Activated naive CD4-positive, alpha-beta T cell (primary cell): ENCODE measurements at regions not wholly inside any gene's neighbourhood (a gene's known extent, or its start where the extent isn't known, plus 50 kb on each side); places are given as distances from the start of the nearest gene placed in this dataset.
"Not testable (repeated sequence)": the region's sequence is repeated elsewhere in the genome, so short reads cannot be mapped to it uniquely, and the experiment has no call there.

Experiments used
- DNase-seq, 4 experiments: peaks; one replicate each; lab custom pipeline; 2025; lab: John Stamatoyannopoulos, UW

DNA sequence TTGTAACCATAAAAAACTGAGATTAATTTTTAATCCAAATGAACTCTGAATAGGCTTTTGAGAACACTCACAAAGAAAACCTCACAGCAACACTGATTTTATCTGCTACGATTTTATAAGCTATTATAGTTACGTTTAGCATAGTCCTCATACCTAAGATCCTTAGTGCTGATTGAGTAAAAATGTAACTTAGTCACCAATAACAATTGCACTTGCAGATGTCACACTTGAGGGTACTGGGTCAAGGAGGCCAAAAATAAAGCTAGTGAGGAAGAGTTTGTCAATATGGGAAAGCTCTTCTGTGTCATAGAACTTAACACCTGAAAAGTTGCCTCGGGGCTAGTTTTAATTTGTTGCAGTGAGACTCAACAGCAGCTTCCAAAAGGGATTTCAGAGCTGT, 706.5 kb upstream of the FAM98A start:
- DNase-seq = no peak

DNA sequence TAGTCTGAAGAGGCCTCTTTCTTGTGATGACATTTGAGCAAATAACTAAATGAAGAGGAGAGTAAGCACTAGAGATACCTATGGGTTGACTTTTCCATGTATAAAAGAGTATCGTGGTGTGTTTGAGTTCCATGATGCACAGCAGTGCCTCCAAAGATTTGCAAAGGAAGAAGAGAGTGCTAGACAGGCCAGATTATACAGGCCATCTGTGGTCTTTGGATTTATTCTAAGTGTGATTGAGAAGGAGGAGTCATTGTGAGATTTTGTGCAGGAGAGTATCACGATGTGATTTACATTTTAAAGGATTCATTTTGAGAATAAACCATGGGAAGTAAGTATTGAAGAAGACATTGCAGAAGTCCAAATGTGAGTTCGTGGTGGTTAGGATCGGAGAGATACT, 695.9 kb upstream of the FAM98A start:
- DNase-seq = no peak

DNA sequence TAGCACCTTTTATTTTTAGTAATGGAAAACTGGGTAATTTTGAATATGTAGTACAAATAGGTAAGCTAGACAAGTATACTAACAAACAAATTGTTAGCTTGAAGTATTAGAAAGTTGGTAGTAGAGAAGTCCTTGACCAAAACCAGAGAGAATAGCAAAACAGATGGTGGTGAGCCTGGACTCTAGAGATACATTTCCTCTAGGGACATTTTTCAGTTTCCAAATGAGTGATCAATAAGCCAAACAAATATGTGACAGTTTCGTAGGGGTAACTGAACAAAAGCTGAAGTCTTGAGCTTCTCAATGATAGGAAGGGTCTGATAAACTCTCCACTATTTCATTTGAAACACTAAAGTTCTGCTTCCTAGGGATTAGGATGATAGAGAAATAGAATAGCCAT, 692.0 kb upstream of the FAM98A start:
- no peak for DNase-seq

- DNase-seq = no peak
Observed at GRCh38 chr2:34288016-34288415, 688.9 kb upstream of the FAM98A start.

DNA sequence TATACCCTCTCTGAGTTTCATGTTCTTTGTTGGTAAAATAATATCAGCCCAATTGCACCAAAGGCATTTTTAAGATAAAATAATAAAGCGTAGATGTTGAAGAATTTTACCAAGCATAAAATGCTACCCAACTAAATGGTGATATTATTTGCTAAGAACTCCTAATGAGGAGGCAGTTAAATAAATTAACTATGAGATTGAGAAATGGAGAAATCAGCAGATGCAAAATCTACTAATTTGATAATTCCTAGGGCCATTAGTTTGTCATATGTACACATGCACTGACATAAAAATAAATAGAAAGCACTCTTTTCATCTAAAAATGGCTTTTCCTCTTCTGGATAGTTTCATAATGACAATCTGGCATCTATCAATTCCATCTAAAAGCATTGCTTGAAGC, 681.5 kb upstream of the FAM98A start:
- no peak for DNase-seq

GRCh38 chr2:34266908-34267697, 668.0 kb upstream of the FAM98A start:
- DNase-seq = no peak

- DNase-seq = no peak
Observed at GRCh38 chr2:34261701-34262100, 662.6 kb upstream of the FAM98A start.

GRCh38 chr2:34254272-34254878, 655.3 kb upstream of the FAM98A start:
- no peak for DNase-seq

GRCh38 chr2:34252111-34252510, 653.0 kb upstream of the FAM98A start:
- no peak for DNase-seq

DNA sequence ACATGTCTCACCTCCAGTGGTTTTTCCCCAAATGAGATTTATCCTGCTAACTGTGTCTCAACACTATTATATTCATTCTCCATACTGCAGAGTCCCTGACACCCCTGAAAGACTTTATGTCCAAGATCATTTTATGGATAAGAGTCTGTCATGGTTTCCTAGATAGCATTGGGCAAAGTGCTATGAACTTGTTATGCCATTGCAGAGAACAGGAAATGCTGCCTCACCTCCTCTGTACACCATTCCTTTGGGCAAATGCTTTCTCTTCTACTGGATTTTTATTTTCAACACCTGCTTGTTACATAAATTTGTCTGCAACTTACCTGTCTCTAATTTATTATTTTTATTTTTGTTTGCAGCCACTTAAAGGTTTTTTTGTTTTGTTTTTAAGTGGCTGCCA, 652.5 kb upstream of the FAM98A start:
- no peak for DNase-seq

DNA sequence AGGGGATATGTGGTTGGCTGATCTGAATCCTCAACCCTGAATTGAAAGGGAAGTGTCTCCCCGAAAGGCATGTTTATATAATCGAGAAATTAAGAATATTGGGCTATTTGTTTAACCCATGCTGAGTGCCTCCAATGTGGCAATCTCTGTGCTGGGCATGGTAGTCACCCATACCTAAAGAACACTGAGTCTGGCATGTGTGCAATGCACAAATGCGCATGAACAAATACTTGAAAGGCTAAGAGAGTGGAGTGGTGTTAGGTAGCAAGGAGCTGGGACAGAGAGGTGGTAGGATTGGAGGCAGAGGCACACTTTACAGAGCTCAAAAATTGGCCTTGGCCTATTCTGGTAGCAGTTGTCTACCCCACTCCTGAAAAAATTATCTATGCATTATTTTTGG, 645.1 kb upstream of the FAM98A start:
- DNase-seq = no peak

- no peak for DNase-seq
Observed at GRCh38 chr2:34242763-34243123, 643.6 kb upstream of the FAM98A start.

- DNase-seq = no peak
Observed at GRCh38 chr2:34241905-34242762, 643.0 kb upstream of the FAM98A start.

- DNase-seq = no peak
Observed at GRCh38 chr2:34239511-34239910, 640.4 kb upstream of the FAM98A start.

GRCh38 chr2:34234823-34235222, 635.7 kb upstream of the FAM98A start:
- DNase-seq = no peak

DNA sequence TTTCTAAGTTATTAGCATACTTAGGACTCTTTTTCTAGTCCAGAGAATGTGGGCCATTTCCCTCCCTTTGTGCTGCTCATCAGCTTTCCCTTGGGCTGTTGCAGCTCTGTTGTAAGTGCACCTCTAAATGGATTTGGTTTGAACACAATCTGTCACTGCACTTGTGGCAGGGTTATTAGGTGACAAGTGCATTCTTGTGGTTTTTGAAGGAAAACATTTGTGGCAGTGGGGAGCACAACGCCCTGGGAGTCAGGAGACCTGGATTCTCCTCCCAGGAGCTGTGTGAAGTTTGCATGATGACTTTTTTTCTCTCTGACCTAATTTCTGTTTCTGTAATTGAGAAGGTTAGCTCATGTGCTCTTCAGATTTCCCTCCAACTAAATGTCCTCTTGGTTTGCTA, 630.9 kb upstream of the FAM98A start:
- no peak for DNase-seq

DNA sequence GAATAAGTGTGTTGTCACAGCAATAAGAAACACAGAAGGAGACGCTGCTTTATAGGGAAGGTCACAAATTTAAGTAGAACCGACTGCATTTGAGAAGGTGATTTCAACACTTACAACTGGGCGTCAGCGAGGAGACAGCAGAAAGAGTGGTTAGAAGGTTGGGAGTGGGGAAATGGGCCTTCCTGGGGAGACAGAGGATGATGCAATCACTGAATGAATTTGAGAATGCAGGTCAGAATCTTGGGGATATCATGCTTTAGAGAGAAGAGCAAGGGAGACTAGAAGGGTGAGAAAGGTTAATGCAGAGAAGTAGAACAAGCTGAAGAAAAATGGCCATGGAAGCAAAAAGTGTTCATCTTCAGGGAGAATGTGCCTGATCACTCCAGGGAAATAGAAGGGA, 616.1 kb upstream of the FAM98A start:
- no peak for DNase-seq

- not testable (repeated sequence) for DNase-seq
Observed at GRCh38 chr2:34210382-34210781, 611.3 kb upstream of the FAM98A start.

GRCh38 chr2:34204560-34204959, 605.5 kb upstream of the FAM98A start:
- DNase-seq = no peak

- DNase-seq = no peak
Observed at GRCh38 chr2:34201099-34201498, 602.0 kb upstream of the FAM98A start.

GRCh38 chr2:34199971-34200370, 600.9 kb upstream of the FAM98A start:
- no peak for DNase-seq

DNA sequence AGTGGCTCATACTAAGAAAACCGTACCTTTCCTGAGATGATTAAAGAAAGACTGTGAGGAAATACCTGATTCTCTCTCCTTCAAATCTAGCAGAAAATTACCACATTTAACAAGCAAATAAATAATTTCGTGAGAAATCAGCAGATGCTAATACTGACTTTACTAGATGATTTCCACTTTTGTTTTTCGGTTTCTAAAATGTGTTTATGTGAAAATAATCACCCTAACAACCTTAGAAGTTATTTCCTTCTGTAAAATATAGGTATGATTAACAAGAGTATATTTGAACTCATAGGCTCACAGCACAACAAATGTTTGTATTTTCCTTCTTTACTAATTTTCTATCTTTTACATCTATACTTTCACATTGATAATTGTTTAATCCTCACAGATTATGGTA, 594.1 kb upstream of the FAM98A start:
- no peak for DNase-seq
